Sigmoid colon (tissue), 6 donors: ENCODE measurements at regions not wholly inside any gene's neighbourhood (a gene's known extent, or its start where the extent isn't known, plus 50 kb on each side); places are given as distances from the start of the nearest gene placed in this dataset.

ENCODE experiments used
- DNase-seq: peaks from one replicate; pipeline ENCODE4 v3.0.0-alpha.2; 2019
- H3K27ac ChIP-seq, 4 donors: fragments of 200-600 bp; sonication (generic); one replicate each; pipeline ENCODE4 v1.5.1; 2016 to 2019; ENCODE audit warnings: mild to moderate bottlenecking in 1 of 4
- H3K27me3 ChIP-seq, 3 donors: fragments of 200-600 bp; sonication (generic); one replicate each; pipeline ENCODE4 v1.5.1; 2019; ENCODE audit warnings: mild to moderate bottlenecking in 1 of 3
- H3K36me3 ChIP-seq, 4 donors: fragments of 200-600 bp; sonication (generic); one replicate each; pipeline ENCODE4 v1.5.1; 2016 to 2019
- H3K4me1 ChIP-seq, 4 donors: fragments of 200-600 bp; sonication (generic); one replicate each; pipeline ENCODE4 v1.5.1; 2017 to 2019
- H3K4me3 ChIP-seq, 4 donors: fragments of 200-600 bp; sonication (generic); one replicate each; pipeline ENCODE4 v1.5.1; 2017 to 2019; ENCODE audit warnings: mild to moderate bottlenecking in 2 of 4, moderate library complexity in 1 of 4
- H3K9me3 ChIP-seq, 4 donors: fragments of 200-600 bp in 3 of 4; sonication (generic) in 3 of 4; one replicate each; pipeline versions ENCODE4 v1.5.1 to v1.6.1; 2013 to 2019
- EP300 ChIP-seq, 4 donors: sonication (generic); formaldehyde crosslinking; IDR thresholded peaks; one replicate each; pipeline ENCODE4 v1.6.1; 2017; ENCODE audit warnings: antibody characterized with exemption in 4 of 4
- POLR2A ChIP-seq, 2 donors: fragments of 450-650 bp; IDR thresholded peaks; one replicate each; pipeline ENCODE4 v1.6.1; 2016; ENCODE audit warnings: antibody characterized with exemption in 2 of 2, mild to moderate bottlenecking in 2 of 2, moderate library complexity in 2 of 2
- POLR2AphosphoS5 ChIP-seq, 4 donors: sonication (generic); formaldehyde crosslinking; IDR thresholded peaks; one replicate each; pipeline ENCODE4 v1.6.1; 2017; ENCODE audit warnings: antibody characterized with exemption in 4 of 4
- WGBS, 2 donors: extraction: QIAGEN DNeasy Blood & Tissue Kit; methylation state at CpG; one replicate each; pipeline ENCODE4 v1.1.7; 2013; 5-methylcytosine and 5-hydroxymethylcytosine counted together
- intact Hi-C: fragments of 100-400 bp; cut with DNase I; formaldehyde crosslinking; loops from one replicate; pipeline ENCODE4 v1.15.1; 2023
- TF ChIP-seq, protein P1 (sequence below), 4 experiments: fragments of 450-650 bp in 3 of 4; fragments of 200-600 bp in 1 of 4; IDR thresholded peaks; one replicate each; pipeline ENCODE4 v1.5.1; 2016 to 2019; ENCODE audit warnings: antibody characterized with exemption in 4 of 4, mild to moderate bottlenecking in 3 of 4, moderate library complexity in 2 of 4
- donor health status: healthy with polysubstance abuse.
- donor health status: healthy.

GRCh38 chr14:28057359-28058296 lies 709.0 kb upstream of the FOXG1 start:
- Histone ChIP-seq H3K36me3 (no peaks in the 10 kb centered on the region), H3K4me1 (peaks cover 0 to 5% (median 0%) of the 10 kb centered on the region in 4 donors), H3K4me3 (peak overlapping the region in 3 of 4 donors; percentile 12 to 21 (median 18)), H3K27me3 (no peaks in the 10 kb centered on the region), H3K27ac (no peak overlapping the region), H3K9me3 (no peaks in the 10 kb centered on the region)
- DNase-seq: no peak
- 30 to 58% methylated on average over 4 of the region's 4 CpGs for WGBS, 2 donors
- intact Hi-C loops: no loop called here
- TF ChIP-seq POLR2AphosphoS5 (IDR thresholded peaks at IDR 0.05) (no peak), EP300 (IDR thresholded peaks at IDR 0.05) (no peak), POLR2A (IDR thresholded peaks at IDR 0.05) (no peak)
- TF ChIP-seq, protein P1, sequence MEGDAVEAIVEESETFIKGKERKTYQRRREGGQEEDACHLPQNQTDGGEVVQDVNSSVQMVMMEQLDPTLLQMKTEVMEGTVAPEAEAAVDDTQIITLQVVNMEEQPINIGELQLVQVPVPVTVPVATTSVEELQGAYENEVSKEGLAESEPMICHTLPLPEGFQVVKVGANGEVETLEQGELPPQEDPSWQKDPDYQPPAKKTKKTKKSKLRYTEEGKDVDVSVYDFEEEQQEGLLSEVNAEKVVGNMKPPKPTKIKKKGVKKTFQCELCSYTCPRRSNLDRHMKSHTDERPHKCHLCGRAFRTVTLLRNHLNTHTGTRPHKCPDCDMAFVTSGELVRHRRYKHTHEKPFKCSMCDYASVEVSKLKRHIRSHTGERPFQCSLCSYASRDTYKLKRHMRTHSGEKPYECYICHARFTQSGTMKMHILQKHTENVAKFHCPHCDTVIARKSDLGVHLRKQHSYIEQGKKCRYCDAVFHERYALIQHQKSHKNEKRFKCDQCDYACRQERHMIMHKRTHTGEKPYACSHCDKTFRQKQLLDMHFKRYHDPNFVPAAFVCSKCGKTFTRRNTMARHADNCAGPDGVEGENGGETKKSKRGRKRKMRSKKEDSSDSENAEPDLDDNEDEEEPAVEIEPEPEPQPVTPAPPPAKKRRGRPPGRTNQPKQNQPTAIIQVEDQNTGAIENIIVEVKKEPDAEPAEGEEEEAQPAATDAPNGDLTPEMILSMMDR (IDR thresholded peaks at IDR 0.05): no peak

DNA sequence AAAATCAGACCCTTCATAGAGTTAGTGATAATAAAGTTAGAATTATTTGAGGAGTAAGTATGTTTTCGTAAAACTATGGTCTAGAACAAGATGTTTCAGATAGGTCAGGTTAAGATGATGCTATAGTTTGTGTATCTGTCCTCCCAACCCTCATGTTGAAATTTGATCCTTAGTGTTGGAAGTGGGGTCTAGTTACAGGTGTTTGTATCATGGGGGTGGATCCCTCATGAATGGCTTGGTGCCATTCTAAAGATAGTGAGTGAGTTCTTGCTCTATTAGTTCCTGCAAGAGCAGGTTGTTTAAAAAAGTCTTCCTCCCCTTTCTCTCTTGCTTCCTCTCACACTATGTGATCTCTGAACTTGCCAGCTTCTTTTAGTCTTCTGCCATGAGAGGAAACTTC lies 707.3 kb upstream of the FOXG1 start:
- Histone ChIP-seq H3K9me3 (no peaks in the 10 kb centered on the region), H3K4me3 (no peak overlapping the region), H3K4me1 (peaks cover 0 to 5% (median 0%) of the 10 kb centered on the region in 4 donors), H3K27me3 (no peaks in the 10 kb centered on the region), H3K36me3 (no peaks in the 10 kb centered on the region), H3K27ac (no peak overlapping the region)
- TF ChIP-seq, protein P1 (IDR thresholded peaks at IDR 0.05): no peak
- TF ChIP-seq EP300 (IDR thresholded peaks at IDR 0.05): no peak
- TF ChIP-seq POLR2AphosphoS5 (IDR thresholded peaks at IDR 0.05): no peak
- TF ChIP-seq POLR2A (IDR thresholded peaks at IDR 0.05): no peak
- 91 to 95% methylated on average over 1 of the region's 1 CpG for whole genome bisulfite sequencing, 2 donors
- intact Hi-C loops: no loop called here
- DNase-seq: no peak

GRCh38 chr14:28061006-28061405 lies 705.6 kb upstream of the FOXG1 start:
- no peaks in the 10 kb centered on the region for H3K9me3 ChIP-seq
- H3K27me3 ChIP-seq: no peaks in the 10 kb centered on the region
- no peak for DNase-seq
- peaks cover 0 to 5% (median 0%) of the 10 kb centered on the region in 4 donors for H3K4me1 ChIP-seq
- 78 to 84% methylated on average over 1 of the region's 1 CpG for WGBS, 2 donors
- H3K27ac ChIP-seq: no peak overlapping the region
- H3K36me3 ChIP-seq: no peaks in the 10 kb centered on the region
- TF ChIP-seq POLR2AphosphoS5 (IDR thresholded peaks at IDR 0.05) (no peak), POLR2A (IDR thresholded peaks at IDR 0.05) (no peak), EP300 (IDR thresholded peaks at IDR 0.05) (no peak)
- TF ChIP-seq, protein P1 (IDR thresholded peaks at IDR 0.05): no peak
- no peak overlapping the region for H3K4me3 ChIP-seq
- intact Hi-C loops: no loop called here

- H3K27me3 ChIP-seq: no peaks in the 10 kb centered on the region
- no peak overlapping the region for H3K27ac ChIP-seq
- no peaks in the 10 kb centered on the region for H3K4me1 ChIP-seq
- DNase-seq: no peak
- intact Hi-C loops: no loop called here
- H3K36me3 ChIP-seq: no peaks in the 10 kb centered on the region
- no peak overlapping the region for H3K4me3 ChIP-seq
- TF ChIP-seq EP300 (IDR thresholded peaks at IDR 0.05) (no peak), POLR2A (IDR thresholded peaks at IDR 0.05) (no peak), POLR2AphosphoS5 (IDR thresholded peaks at IDR 0.05) (no peak)
- TF ChIP-seq, protein P1 (IDR thresholded peaks at IDR 0.05): no peak
- no peaks in the 10 kb centered on the region for H3K9me3 ChIP-seq
Observed at GRCh38 chr14:28077021-28077420, 689.6 kb upstream of the FOXG1 start.
